GM12878 (cell line): ENCODE measurements at regions not wholly inside any gene's neighbourhood (a gene's known extent, or its start where the extent isn't known, plus 50 kb on each side); places are given as distances from the start of the nearest gene placed in this dataset.

ENCODE experiments used
- ATAC-seq: fragments of 200-7000 bp; cut with Tn5 transposase; 3 replicates; pipeline ENCODE4 v1.9.1; 2020; ENCODE audit warnings: mild to moderate bottlenecking, moderate library complexity
- BruUV-seq: library from RNA; stranded (reverse); fragments of 400-500 nt; replicated peaks from 2 replicates; lab custom pipeline; 2021; lab: Mats Ljungman, UMichigan
- CTCF ChIA-PET: fragments of 300-600 bp; sonication (Branson Sonifier 250); formaldehyde crosslinking; extraction: SDS; loops from one replicate; lab custom pipeline; 2021; ENCODE audit warnings: inconsistent platforms; lab: Yijun Ruan, JAX
- POLR2A ChIA-PET: fragments of 350-600 bp; formaldehyde crosslinking; extraction: SDS; loops from one replicate; lab custom pipeline; 2021; ENCODE audit warnings: inconsistent platforms; lab: Charles Lee
- RAD21 ChIA-PET: fragments of 300-600 bp; sonication (Branson Sonifier 250); formaldehyde crosslinking; loops from one replicate; lab custom pipeline; 2023; ENCODE audit warnings: antibody characterized with exemption; ENCODE audit not compliant: unreplicated experiment; lab: Charles Lee
- SMC1A ChIA-PET: fragments of 300-600 bp; sonication (Branson Sonifier 250); formaldehyde crosslinking; loops from one replicate; lab custom pipeline; 2023; ENCODE audit not compliant: unreplicated experiment, uncharacterized antibody; lab: Charles Lee
- DNase-seq: peaks from one replicate; pipeline ENCODE4 v3.0.0-alpha.2; 2011; ENCODE audit warnings: low read depth, low spot score
- FAIRE-seq: peaks from 3 replicates; lab custom pipeline; 2011; peaks lifted over from hg19 to GRCh38; lab: Jason Lieb, UNC
- H2AFZ ChIP-seq: 2 replicates; pipeline ENCODE4 v1.6.0; 2011; ENCODE audit warnings: low read depth, low read length, control low read depth; ENCODE audit not compliant: control insufficient read depth
- H3K27ac ChIP-seq: 2 replicates; pipeline ENCODE4 v1.5.1; 2011; ENCODE audit warnings: control low read depth; ENCODE audit not compliant: control insufficient read depth, insufficient read depth
- H3K27me3 ChIP-seq, 2 experiments: replicated peaks in 1 of 2; 2 replicates each; pipeline versions ENCODE4 v1.6.0 to v1.6.1; 2011; ENCODE audit warnings: low read length in 1 of 2; ENCODE audit not compliant: control insufficient read depth in 2 of 2, insufficient read depth in 2 of 2
- H3K36me3 ChIP-seq, 2 experiments: 2 replicates each; pipeline ENCODE4 v1.5.1; 2011; ENCODE audit warnings: low read length in 1 of 2; ENCODE audit not compliant: control insufficient read depth in 2 of 2, insufficient read depth in 2 of 2
- H3K4me1 ChIP-seq: 2 replicates; pipeline ENCODE4 v1.6.1; 2011; ENCODE audit warnings: mild to moderate bottlenecking, low read length, moderate library complexity, mixed read lengths; ENCODE audit not compliant: control insufficient read depth, insufficient read depth
- H3K4me2 ChIP-seq: 2 replicates; pipeline ENCODE4 v1.6.0; 2011; ENCODE audit warnings: control low read depth; ENCODE audit not compliant: control insufficient read depth, insufficient read depth
- H3K4me3 ChIP-seq: fragments of 200-600 bp; sonication (generic); 2 replicates; pipeline ENCODE4 v1.5.1; 2016
- H3K79me2 ChIP-seq: 2 replicates; pipeline ENCODE4 v1.6.0; 2011; ENCODE audit warnings: low read length; ENCODE audit not compliant: control insufficient read depth, insufficient read depth
- H3K9ac ChIP-seq: 2 replicates; pipeline ENCODE4 v1.8.0; 2011; ENCODE audit warnings: low read length, control low read depth, mixed read lengths; ENCODE audit not compliant: control insufficient read depth, insufficient read depth
- H3K9me3 ChIP-seq: replicated peaks from 3 replicates; pipeline ENCODE4 v1.5.1; 2011; ENCODE audit warnings: mild to moderate bottlenecking, low read length; ENCODE audit not compliant: control insufficient read depth, insufficient read depth
- H4K20me1 ChIP-seq: 2 replicates; pipeline ENCODE4 v1.6.0; 2011; ENCODE audit not compliant: control insufficient read depth, insufficient read depth
- BCL11A ChIP-seq: IDR thresholded peaks from 2 replicates; pipeline ENCODE4 v1.6.1; 2011; ENCODE audit warnings: low read depth, low read length
- CBX5 ChIP-seq: sonication (generic); IDR thresholded peaks from 2 replicates; pipeline ENCODE4 v1.6.1; 2016; ENCODE audit warnings: low read depth, moderate library complexity, mild to moderate bottlenecking, inconsistent platforms
- MEF2B ChIP-seq: fragments of 450-650 bp; IDR thresholded peaks from 2 replicates; pipeline ENCODE4 v1.6.1; 2018; ENCODE audit warnings: mild to moderate bottlenecking, moderate library complexity; ENCODE audit not compliant: partially characterized antibody, poor library complexity, severe bottlenecking
- MLLT1 ChIP-seq: fragments of 450-650 bp; IDR thresholded peaks from 2 replicates; pipeline ENCODE4 v1.6.1; 2016; ENCODE audit warnings: mild to moderate bottlenecking
- MXI1 ChIP-seq: fragments of 150-350 bp; IDR thresholded peaks from 2 replicates; pipeline ENCODE4 v1.6.1; 2011; ENCODE audit warnings: low read depth, mild to moderate bottlenecking, inconsistent platforms, low read length, improper control_type of control experiment
- RB1 ChIP-seq: fragments of 450-650 bp; formaldehyde crosslinking; IDR thresholded peaks from 2 replicates; pipeline ENCODE4 v1.6.1; 2017; ENCODE audit warnings: mild to moderate bottlenecking, borderline replicate concordance
- SREBF1 ChIP-seq: IDR thresholded peaks from 2 replicates; pipeline ENCODE4 v1.6.1; 2012; ENCODE audit warnings: mild to moderate bottlenecking, low read length
- ZZZ3 ChIP-seq: IDR thresholded peaks from 2 replicates; pipeline ENCODE4 v1.6.1; 2011; ENCODE audit warnings: low read depth; ENCODE audit not compliant: control insufficient read depth, insufficient read length
- WGBS: methylation state at CpG from one replicate; pipeline ENCODE4 v1.1.6; 2016; ENCODE audit warnings: low lambda C conversion rate; ENCODE audit not compliant: insufficient replicate concordance, insufficient coverage; ENCODE audit errors: missing lambda C conversion rate; 5-methylcytosine and 5-hydroxymethylcytosine counted together
- in situ Hi-C: fragments of 300-500 bp; cut with MboI; formaldehyde crosslinking; loops from 9 replicates; pipeline ENCODE4 v1.14.3; 2018; ENCODE audit warnings: mixed read lengths
- intact Hi-C: fragments of 100-400 bp; cut with micrococcal nuclease; formaldehyde crosslinking; loops from one replicate; pipeline ENCODE4 v1.14.2; 2022; ENCODE audit not compliant: unreplicated experiment
- TF ChIP-seq, protein P1 (sequence below): fragments of 450-650 bp; conservative IDR thresholded peaks from 2 replicates; pipeline ENCODE4 v1.6.1; 2017; ENCODE audit warnings: mild to moderate bottlenecking, moderate library complexity
- TF ChIP-seq, protein P2 (sequence below): IDR thresholded peaks from 2 replicates; pipeline ENCODE4 v1.6.1; 2011; ENCODE audit warnings: borderline replicate concordance, low read depth, mild to moderate bottlenecking, moderate library complexity, mixed read lengths, low read length; ENCODE audit not compliant: insufficient read depth; ENCODE audit errors: extremely low read length
- TF ChIP-seq, protein P3 (sequence below): fragments of 450-650 bp; IDR thresholded peaks from 2 replicates; pipeline ENCODE4 v1.6.1; 2014; ENCODE audit warnings: mild to moderate bottlenecking

DNA sequence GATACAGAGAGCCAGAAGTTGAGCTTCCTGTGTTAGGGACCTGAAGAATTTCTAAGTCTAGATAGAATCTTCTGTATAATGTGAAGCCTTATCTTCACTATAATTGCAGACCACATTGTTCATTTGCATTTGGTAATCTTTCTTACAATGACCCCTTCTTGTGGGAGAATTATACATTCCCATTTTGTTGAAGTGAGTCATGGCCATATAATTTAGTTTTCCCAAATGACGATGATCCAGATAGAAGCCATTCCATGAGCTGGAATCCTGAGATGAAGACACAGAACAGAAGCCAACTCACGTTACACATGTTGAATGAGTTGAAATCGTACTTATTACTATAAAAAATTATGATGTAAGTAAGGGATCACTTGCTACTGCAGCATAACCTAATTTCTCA lies 187.8 kb downstream of the TUSC7 start:
- no peak overlapping the region for H3K9ac ChIP-seq
- H3K4me3 ChIP-seq, result no peak overlapping the region
- no peaks in the 10 kb centered on the region for H3K27me3 ChIP-seq
- SMC1A ChIA-PET, result interaction anchor here (0.9 to 1.5 kb wide), 3 partner anchors 9 to 122 kb away, joined by 3 to 6 read pairs (median 3); no protein-coding TSS in a partner anchor
- in situ Hi-C loops, result no loop called here
- H3K27ac ChIP-seq, result no peak overlapping the region
- no peak overlapping the region for H3K4me2 ChIP-seq
- RAD21 ChIA-PET, result no interaction called here
- no peak overlapping the region for H2AFZ ChIP-seq
- CTCF ChIA-PET, result interaction anchor here (0.9 kb wide), 1 partner anchor 8 kb away, joined by 3 read pairs; no protein-coding TSS in a partner anchor
- TF ChIP-seq, protein P1, sequence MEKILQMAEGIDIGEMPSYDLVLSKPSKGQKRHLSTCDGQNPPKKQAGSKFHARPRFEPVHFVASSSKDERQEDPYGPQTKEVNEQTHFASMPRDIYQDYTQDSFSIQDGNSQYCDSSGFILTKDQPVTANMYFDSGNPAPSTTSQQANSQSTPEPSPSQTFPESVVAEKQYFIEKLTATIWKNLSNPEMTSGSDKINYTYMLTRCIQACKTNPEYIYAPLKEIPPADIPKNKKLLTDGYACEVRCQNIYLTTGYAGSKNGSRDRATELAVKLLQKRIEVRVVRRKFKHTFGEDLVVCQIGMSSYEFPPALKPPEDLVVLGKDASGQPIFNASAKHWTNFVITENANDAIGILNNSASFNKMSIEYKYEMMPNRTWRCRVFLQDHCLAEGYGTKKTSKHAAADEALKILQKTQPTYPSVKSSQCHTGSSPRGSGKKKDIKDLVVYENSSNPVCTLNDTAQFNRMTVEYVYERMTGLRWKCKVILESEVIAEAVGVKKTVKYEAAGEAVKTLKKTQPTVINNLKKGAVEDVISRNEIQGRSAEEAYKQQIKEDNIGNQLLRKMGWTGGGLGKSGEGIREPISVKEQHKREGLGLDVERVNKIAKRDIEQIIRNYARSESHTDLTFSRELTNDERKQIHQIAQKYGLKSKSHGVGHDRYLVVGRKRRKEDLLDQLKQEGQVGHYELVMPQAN, result no peak
- DNase-seq (no peak), ATAC-seq (no peak), FAIRE-seq (no peak)
- intact Hi-C loops, result no loop called here
- WGBS, result 44% methylated on average over 3 of the region's 3 CpGs
- no peaks in the 10 kb centered on the region for H3K9me3 ChIP-seq
- no TSS peak for BruUV-seq
- no peaks in the 10 kb centered on the region for H3K4me1 ChIP-seq
- H4K20me1 ChIP-seq, result no peaks in the 10 kb centered on the region
- POLR2A ChIA-PET, result interaction anchor here (0.7 kb wide), 1 partner anchor 653 kb away, joined by 3 read pairs; no protein-coding TSS in a partner anchor
- H3K79me2 ChIP-seq, result no peaks in the 10 kb centered on the region
- H3K36me3 ChIP-seq, result no peaks in the 10 kb centered on the region

DNA sequence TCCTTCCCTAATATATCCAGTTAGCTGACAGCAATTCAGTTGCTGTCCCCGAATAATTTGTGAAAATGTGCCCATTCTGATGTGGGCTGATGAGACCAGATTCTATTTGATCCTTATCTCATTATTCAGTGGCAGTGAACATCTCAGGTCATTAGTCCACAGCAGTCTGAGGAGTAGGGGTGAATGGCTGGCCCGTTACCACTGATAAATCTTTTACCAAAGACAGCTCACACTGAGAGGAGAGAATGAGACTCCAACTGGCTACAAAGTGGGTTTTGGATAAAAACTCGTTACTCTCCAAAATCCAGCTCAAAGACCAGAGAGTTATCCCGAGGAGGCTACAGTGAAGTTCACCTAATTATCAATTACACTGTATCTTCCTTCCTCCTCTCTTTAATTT lies 189.7 kb downstream of the TUSC7 start:
- ChIA-PET SMC1A (interaction anchor here (1.1 to 1.2 kb wide), 2 partner anchors 12 to 29 kb away, joined by 3 to 4 read pairs; no protein-coding TSS in a partner anchor), CTCF (interaction anchor here (1.3 kb wide), 1 partner anchor 11 kb away, joined by 4 read pairs; no protein-coding TSS in a partner anchor), RAD21 (interaction anchor here (0.6 kb wide), 1 partner anchor 128 kb away, joined by 3 read pairs; no protein-coding TSS in a partner anchor), POLR2A (interaction anchor here (0.8 kb wide), 1 partner anchor 47 kb away, joined by 3 read pairs; no protein-coding TSS in a partner anchor)
- no peaks in the 10 kb centered on the region for H3K79me2 ChIP-seq
- intact Hi-C loops (no loop called here), in situ Hi-C loops (no loop called here)
- no peaks in the 10 kb centered on the region for H3K36me3 ChIP-seq
- H3K27ac ChIP-seq, result no peak overlapping the region
- H3K4me3 ChIP-seq, result no peak overlapping the region
- no peak overlapping the region for H2AFZ ChIP-seq
- no peak overlapping the region for H3K4me2 ChIP-seq
- 9% methylated on average over 4 of the region's 4 CpGs for WGBS
- ATAC-seq (no peak), FAIRE-seq (no peak), DNase-seq (no peak)
- BruUV-seq, result no TSS peak
- no peaks in the 10 kb centered on the region for H4K20me1 ChIP-seq
- no peak overlapping the region for H3K9ac ChIP-seq
- no peaks in the 10 kb centered on the region for H3K4me1 ChIP-seq
- no peaks in the 10 kb centered on the region for H3K9me3 ChIP-seq
- H3K27me3 ChIP-seq, result no peaks in the 10 kb centered on the region
- TF ChIP-seq RB1 (no peak), CBX5 (no peak), MLLT1 (no peak), MXI1 (no peak), ZZZ3 (no peak), MEF2B (no peak), SREBF1 (no peak), BCL11A (no peak)
- TF ChIP-seq, protein P2, sequence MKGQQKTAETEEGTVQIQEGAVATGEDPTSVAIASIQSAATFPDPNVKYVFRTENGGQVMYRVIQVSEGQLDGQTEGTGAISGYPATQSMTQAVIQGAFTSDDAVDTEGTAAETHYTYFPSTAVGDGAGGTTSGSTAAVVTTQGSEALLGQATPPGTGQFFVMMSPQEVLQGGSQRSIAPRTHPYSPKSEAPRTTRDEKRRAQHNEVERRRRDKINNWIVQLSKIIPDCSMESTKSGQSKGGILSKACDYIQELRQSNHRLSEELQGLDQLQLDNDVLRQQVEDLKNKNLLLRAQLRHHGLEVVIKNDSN, result no peak
- TF ChIP-seq, protein P3, sequence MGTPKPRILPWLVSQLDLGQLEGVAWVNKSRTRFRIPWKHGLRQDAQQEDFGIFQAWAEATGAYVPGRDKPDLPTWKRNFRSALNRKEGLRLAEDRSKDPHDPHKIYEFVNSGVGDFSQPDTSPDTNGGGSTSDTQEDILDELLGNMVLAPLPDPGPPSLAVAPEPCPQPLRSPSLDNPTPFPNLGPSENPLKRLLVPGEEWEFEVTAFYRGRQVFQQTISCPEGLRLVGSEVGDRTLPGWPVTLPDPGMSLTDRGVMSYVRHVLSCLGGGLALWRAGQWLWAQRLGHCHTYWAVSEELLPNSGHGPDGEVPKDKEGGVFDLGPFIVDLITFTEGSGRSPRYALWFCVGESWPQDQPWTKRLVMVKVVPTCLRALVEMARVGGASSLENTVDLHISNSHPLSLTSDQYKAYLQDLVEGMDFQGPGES, result no peak
